Keratinocyte (primary cell): ENCODE measurements at regions not wholly inside any gene's neighbourhood (a gene's known extent, or its start where the extent isn't known, plus 50 kb on each side); places are given as distances from the start of the nearest gene placed in this dataset.
A peak's percentile ranks its signal among the peaks of the same experiment; 100 is the strongest.

Source experiments
- DNase-seq: peaks from one replicate; pipeline ENCODE4 v3.0.0-alpha.2; 2011; ENCODE audit warnings: low read depth, missing footprints, low spot score
- FAIRE-seq: peaks from 2 replicates; lab custom pipeline; 2011; peaks lifted over from hg19 to GRCh38; lab: Jason Lieb, UNC
- H2AFZ ChIP-seq: 2 replicates; pipeline ENCODE4 v1.6.0; 2012; ENCODE audit warnings: low read length, control low read depth, inconsistent platforms; ENCODE audit not compliant: control insufficient read depth
- H3K27ac ChIP-seq: 2 replicates; pipeline ENCODE4 v1.5.1; 2011; ENCODE audit warnings: low read length; ENCODE audit not compliant: control insufficient read depth, insufficient read depth
- H3K27me3 ChIP-seq: 3 replicates; pipeline ENCODE4 v1.6.0; 2011; ENCODE audit warnings: low read length; ENCODE audit not compliant: control insufficient read depth, insufficient read depth; ENCODE audit errors: extremely low read depth
- H3K36me3 ChIP-seq, 2 experiments: 2 replicates in 1 of 2; 3 replicates in 1 of 2; pipeline ENCODE4 v1.5.1; 2011; ENCODE audit warnings: low read length in 2 of 2, mild to moderate bottlenecking in 1 of 2; ENCODE audit not compliant: control insufficient read depth in 2 of 2, insufficient read depth in 2 of 2; ENCODE audit errors: extremely low read depth in 1 of 2
- H3K4me1 ChIP-seq: 3 replicates; pipeline ENCODE4 v1.5.1; 2011; ENCODE audit warnings: low read length; ENCODE audit not compliant: control insufficient read depth, insufficient read depth; ENCODE audit errors: extremely low read depth
- H3K4me2 ChIP-seq: 3 replicates; pipeline ENCODE4 v1.6.0; 2011; ENCODE audit warnings: low read depth, low read length; ENCODE audit not compliant: control insufficient read depth, insufficient read depth; ENCODE audit errors: extremely low read depth
- H3K4me3 ChIP-seq, 3 experiments: fragments of 200-600 bp in 1 of 3; sonication (generic) in 1 of 3; 2 replicates in 2 of 3; 3 replicates in 1 of 3; pipeline ENCODE4 v1.5.1; 2011 to 2016; ENCODE audit warnings: low read length in 3 of 3, mild to moderate bottlenecking in 3 of 3, control low read depth in 2 of 3, inconsistent platforms in 1 of 3, low read depth in 1 of 3, mixed read lengths in 1 of 3, mixed run types in 1 of 3, moderate library complexity in 1 of 3; ENCODE audit not compliant: control insufficient read depth in 2 of 3, insufficient read depth in 2 of 3; ENCODE audit errors: extremely low read depth in 1 of 3
- H3K79me2 ChIP-seq: 2 replicates; pipeline ENCODE4 v1.6.0; 2012; ENCODE audit warnings: low read length; ENCODE audit not compliant: control insufficient read depth, insufficient read depth
- H3K9ac ChIP-seq: 3 replicates; pipeline ENCODE4 v1.6.0; 2011; ENCODE audit warnings: low read length; ENCODE audit not compliant: control insufficient read depth, insufficient read depth; ENCODE audit errors: extremely low read depth
- H3K9me1 ChIP-seq: 3 replicates; pipeline ENCODE4 v1.6.0; 2011; ENCODE audit warnings: low read length; ENCODE audit not compliant: control insufficient read depth, insufficient read depth; ENCODE audit errors: extremely low read depth
- H3K9me3 ChIP-seq: 2 replicates; pipeline ENCODE4 v1.5.1; 2012; ENCODE audit warnings: low read depth, low read length; ENCODE audit not compliant: control insufficient read depth
- H4K20me1 ChIP-seq: 3 replicates; pipeline ENCODE4 v1.6.0; 2011; ENCODE audit warnings: low read length; ENCODE audit not compliant: control insufficient read depth, insufficient read depth; ENCODE audit errors: extremely low read depth
- EZH2 ChIP-seq: IDR thresholded peaks from one replicate; pipeline ENCODE4 v1.6.1; 2012; ENCODE audit warnings: inconsistent platforms, mild to moderate bottlenecking, low read length, moderate library complexity
- dilution Hi-C: fragments of 300-500 bp; cut with MboI; formaldehyde crosslinking; loops from one replicate; pipeline ENCODE4 v1.7.0; 2020; ENCODE audit warnings: low sequenced_read_pairs; ENCODE audit not compliant: extremely low pct_ligation_motif_present
- TF ChIP-seq, protein P1 (sequence below), 3 experiments: IDR thresholded peaks in 1 of 3; conservative IDR thresholded peaks in 1 of 3; optimal IDR thresholded peaks in 1 of 3; 2 replicates in 2 of 3; 3 replicates in 1 of 3; pipeline versions ENCODE3 to v1.5.1; 2011; ENCODE audit warnings: low read length in 3 of 3, mild to moderate bottlenecking in 3 of 3, moderate library complexity in 2 of 3, control low read depth in 1 of 3, inconsistent platforms in 1 of 3; ENCODE audit not compliant: insufficient read depth in 2 of 3; ENCODE audit errors: extremely low read depth in 1 of 3

GRCh38 chr1:208496467-208497371 lies 252.5 kb upstream of the PLXNA2 start:
- Histone ChIP-seq H3K9me1 (no peaks in the 10 kb centered on the region), H4K20me1 (no peaks in the 10 kb centered on the region), H3K27ac (no peak overlapping the region), H3K4me1 (peaks cover 13% of the 10 kb centered on the region), H3K4me3 (no peak overlapping the region), H3K9ac (no peak overlapping the region), H3K36me3 (no peaks in the 10 kb centered on the region), H3K27me3 (no peaks in the 10 kb centered on the region), H3K9me3 (no peaks in the 10 kb centered on the region), H3K79me2 (no peaks in the 10 kb centered on the region), H2AFZ (peak overlapping the region; percentile 12), H3K4me2 (no peak overlapping the region)
- peak; percentile 99 for FAIRE-seq
- TF ChIP-seq, protein P1, sequence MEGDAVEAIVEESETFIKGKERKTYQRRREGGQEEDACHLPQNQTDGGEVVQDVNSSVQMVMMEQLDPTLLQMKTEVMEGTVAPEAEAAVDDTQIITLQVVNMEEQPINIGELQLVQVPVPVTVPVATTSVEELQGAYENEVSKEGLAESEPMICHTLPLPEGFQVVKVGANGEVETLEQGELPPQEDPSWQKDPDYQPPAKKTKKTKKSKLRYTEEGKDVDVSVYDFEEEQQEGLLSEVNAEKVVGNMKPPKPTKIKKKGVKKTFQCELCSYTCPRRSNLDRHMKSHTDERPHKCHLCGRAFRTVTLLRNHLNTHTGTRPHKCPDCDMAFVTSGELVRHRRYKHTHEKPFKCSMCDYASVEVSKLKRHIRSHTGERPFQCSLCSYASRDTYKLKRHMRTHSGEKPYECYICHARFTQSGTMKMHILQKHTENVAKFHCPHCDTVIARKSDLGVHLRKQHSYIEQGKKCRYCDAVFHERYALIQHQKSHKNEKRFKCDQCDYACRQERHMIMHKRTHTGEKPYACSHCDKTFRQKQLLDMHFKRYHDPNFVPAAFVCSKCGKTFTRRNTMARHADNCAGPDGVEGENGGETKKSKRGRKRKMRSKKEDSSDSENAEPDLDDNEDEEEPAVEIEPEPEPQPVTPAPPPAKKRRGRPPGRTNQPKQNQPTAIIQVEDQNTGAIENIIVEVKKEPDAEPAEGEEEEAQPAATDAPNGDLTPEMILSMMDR (optimal IDR thresholded peaks at IDR 0.05 in 1 of 3, IDR thresholded peaks at IDR 0.05 in 1 of 3, conservative IDR thresholded peaks at IDR 0.05 in 1 of 3; ENCODE audit: extremely low read depth in 1 of 3, insufficient read depth in 2 of 3, low read length in 3 of 3): peak in 1 of 3 experiments; percentile 9
- no peak for TF ChIP-seq EZH2
- DNase-seq: peak; percentile 56
- dilution Hi-C loops: no loop called here

GRCh38 chr1:208497866-208498541 lies 253.8 kb upstream of the PLXNA2 start:
- Histone ChIP-seq H3K9me1 (no peaks in the 10 kb centered on the region), H2AFZ (peak overlapping the region; percentile 11), H4K20me1 (no peaks in the 10 kb centered on the region), H3K27ac (no peak overlapping the region), H3K9ac (no peak overlapping the region), H3K4me1 (peaks cover 13% of the 10 kb centered on the region), H3K4me3 (no peak overlapping the region), H3K9me3 (no peaks in the 10 kb centered on the region), H3K79me2 (no peaks in the 10 kb centered on the region), H3K36me3 (no peaks in the 10 kb centered on the region), H3K4me2 (no peak overlapping the region), H3K27me3 (no peaks in the 10 kb centered on the region)
- DNase-seq (no peak), FAIRE-seq (no peak)
- TF ChIP-seq EZH2: no peak
- TF ChIP-seq, protein P1 (optimal IDR thresholded peaks at IDR 0.05 in 1 of 3, IDR thresholded peaks at IDR 0.05 in 1 of 3, conservative IDR thresholded peaks at IDR 0.05 in 1 of 3; ENCODE audit: extremely low read depth in 1 of 3, insufficient read depth in 2 of 3, low read length in 3 of 3): no peak
- dilution Hi-C loops: no loop called here
